ENCODE measurements at regions not wholly inside any gene's neighbourhood (a gene's known extent, or its start where the extent isn't known, plus 50 kb on each side); places are given as distances from the start of the nearest gene placed in this dataset.

GRCh38 chr10:78819361-78820006, 249.3 kb upstream of the ZMIZ1 start:
- TF ChIP-seq CEBPB (IDR thresholded peaks at IDR 0.05) (no peak), EP300 (IDR thresholded peaks at IDR 0.05; ENCODE audit: borderline replicate concordance) (no peak), TEAD4 (IDR thresholded peaks at IDR 0.05) (no peak), TAF1 (IDR thresholded peaks at IDR 0.05; ENCODE audit: low read depth) (no peak), NFIC (IDR thresholded peaks at IDR 0.05) (no peak), FOXM1 (IDR thresholded peaks at IDR 0.05; ENCODE audit: borderline replicate concordance, low read depth) (no peak), MAX (IDR thresholded peaks at IDR 0.05) (no peak), TCF12 (IDR thresholded peaks at IDR 0.05; ENCODE audit: low read depth) (no peak), YY1 (IDR thresholded peaks at IDR 0.05; ENCODE audit: low read depth) (no peak), ZBTB7A (IDR thresholded peaks at IDR 0.05; ENCODE audit: low read depth) (no peak)

Measured in Ishikawa (cell line).